HL-60 (cell line): ENCODE measurements at regions not wholly inside any gene's neighbourhood (a gene's known extent, or its start where the extent isn't known, plus 50 kb on each side); places are given as distances from the start of the nearest gene placed in this dataset.

Source experiments
- CTCF ChIP-seq: IDR thresholded peaks from one replicate; pipeline ENCODE4 v1.5.1; 2011; ENCODE audit warnings: low read length, control low read depth, inconsistent platforms; ENCODE audit not compliant: insufficient read depth
- POLR2AphosphoS5 ChIP-seq: IDR thresholded peaks from 2 replicates; pipeline ENCODE4 v1.6.1; 2012; ENCODE audit warnings: low read depth

GRCh38 chr10:60604342-60604741, 173.9 kb upstream of the CDK1 start:
- TF ChIP-seq CTCF (no peak), POLR2AphosphoS5 (no peak)
